Esophagus muscularis mucosa (tissue), 4 donors: ENCODE measurements at regions not wholly inside any gene's neighbourhood (a gene's known extent, or its start where the extent isn't known, plus 50 kb on each side); places are given as distances from the start of the nearest gene placed in this dataset.
"Not testable (repeated sequence)": the region's sequence is repeated elsewhere in the genome, so short reads cannot be mapped to it uniquely, and the experiment has no call there.

Source experiments
- DNase-seq: peaks from one replicate; pipeline ENCODE4 v3.0.0-alpha.2; 2017; ENCODE audit errors: extremely low spot score
- H3K27ac ChIP-seq, 4 donors: fragments of 200-600 bp; sonication (generic); replicated peaks in 1 of 4; 1 replicate in 3 of 4; 2 replicates in 1 of 4; pipeline ENCODE4 v1.5.1; 2016 to 2019; ENCODE audit warnings: mild to moderate bottlenecking in 1 of 4
- H3K27me3 ChIP-seq, 4 donors: fragments of 200-600 bp; sonication (generic); one replicate each; pipeline versions ENCODE4 v1.5.1 to v1.6.0; 2016 to 2019
- H3K36me3 ChIP-seq, 4 donors: fragments of 200-600 bp; sonication (generic); one replicate each; pipeline ENCODE4 v1.5.1; 2016 to 2019
- H3K4me1 ChIP-seq, 4 donors: fragments of 200-600 bp; sonication (generic); one replicate each; pipeline ENCODE4 v1.5.1; 2016 to 2019
- H3K4me3 ChIP-seq, 4 donors: fragments of 200-600 bp; sonication (generic); 1 replicate in 2 of 4; 2 replicates in 2 of 4; pipeline ENCODE4 v1.5.1; 2016 to 2019; ENCODE audit warnings: mild to moderate bottlenecking in 4 of 4, moderate library complexity in 1 of 4
- H3K9me3 ChIP-seq, 4 donors: fragments of 200-600 bp; sonication (generic); 1 replicate in 3 of 4; 2 replicates in 1 of 4; pipeline ENCODE4 v1.5.1; 2016 to 2019
- CTCF ChIP-seq, 3 experiments: fragments of 200-600 bp in 2 of 3; fragments of 450-650 bp in 1 of 3; sonication (generic) in 2 of 3; IDR thresholded peaks; one replicate each; pipeline ENCODE4 v1.5.1; 2017 to 2019; ENCODE audit warnings: antibody characterized with exemption in 3 of 3, mild to moderate bottlenecking in 2 of 3, moderate library complexity in 1 of 3
- EP300 ChIP-seq: sonication (generic); formaldehyde crosslinking; IDR thresholded peaks from one replicate; pipeline ENCODE4 v1.6.1; 2017; ENCODE audit warnings: antibody characterized with exemption
- POLR2A ChIP-seq: fragments of 450-650 bp; IDR thresholded peaks from one replicate; pipeline ENCODE4 v1.6.1; 2017; ENCODE audit warnings: antibody characterized with exemption, moderate library complexity, mild to moderate bottlenecking, low read depth
- POLR2AphosphoS5 ChIP-seq, 2 donors: sonication (generic); formaldehyde crosslinking; IDR thresholded peaks; one replicate each; pipeline ENCODE4 v1.6.1; 2017; ENCODE audit warnings: antibody characterized with exemption in 2 of 2
- WGBS: methylation state at CpG from one replicate; pipeline ENCODE4 v1.1.5; 2018; 5-methylcytosine and 5-hydroxymethylcytosine counted together
- intact Hi-C: fragments of 100-400 bp; cut with DNase I; formaldehyde crosslinking; loops from one replicate; pipeline ENCODE4 v1.15.1; 2023

GRCh38 chr14:105682442-105682841 is 156.1 kb downstream of the TMEM121 start:
- not testable (repeated sequence) for H3K4me3 ChIP-seq, DNase-seq, H3K27me3 ChIP-seq, H3K9me3 ChIP-seq, H3K36me3 ChIP-seq, H3K4me1 ChIP-seq, H3K27ac ChIP-seq
- WGBS = no CpG with 5 or more reads among the region's 15 CpGs
- intact Hi-C loops = loop anchor here (10.0 kb wide), 1 partner anchor 118 kb away; no protein-coding TSS in a partner anchor

- no peak for TF ChIP-seq EP300
- no peak for TF ChIP-seq CTCF (IDR thresholded peaks at IDR 0.05)
- TF ChIP-seq POLR2AphosphoS5 (IDR thresholded peaks at IDR 0.05) = no peak
- TF ChIP-seq POLR2A = no peak
- Histone ChIP-seq H3K27me3 (peaks cover 0 to 4% (median 0%) of the 10 kb centered on the region in 4 donors), H3K9me3 (no peaks in the 10 kb centered on the region), H3K4me3 (no peak overlapping the region), H3K36me3 (no peaks in the 10 kb centered on the region), H3K27ac (no peak overlapping the region), H3K4me1 (peaks cover 0 to 4% (median 2%) of the 10 kb centered on the region in 4 donors)
- no peak for DNase-seq
- 90% methylated on average over 4 of the region's 5 CpGs for WGBS
- intact Hi-C loops = loop anchor here (10.0 kb wide), 1 partner anchor 118 kb away; no protein-coding TSS in a partner anchor
Measured at GRCh38 chr14:105682956-105683570, 156.7 kb downstream of the TMEM121 start.

DNA sequence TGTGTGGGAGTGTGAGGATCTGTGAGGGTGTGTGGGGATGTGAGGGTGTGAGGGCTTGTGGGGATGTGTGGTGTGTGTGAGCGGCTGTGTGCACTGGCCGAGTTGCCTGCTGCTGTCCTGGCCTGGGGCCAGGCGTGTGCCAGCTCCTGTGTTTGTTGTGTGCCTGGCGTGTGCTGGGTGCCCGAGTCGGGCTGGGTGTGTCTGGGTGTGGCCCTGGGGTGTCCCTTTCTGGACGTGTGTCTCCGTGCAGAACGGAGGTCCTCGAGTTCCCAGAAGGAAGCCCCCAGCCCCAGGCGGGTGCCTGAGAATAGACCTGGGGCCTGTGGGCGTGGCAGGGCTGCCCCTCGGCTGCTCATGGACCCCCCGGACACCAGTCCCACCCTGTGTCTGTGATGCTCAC is 157.7 kb downstream of the TMEM121 start:
- H3K36me3 ChIP-seq, H3K4me3 ChIP-seq, H3K4me1 ChIP-seq, DNase-seq, H3K27ac ChIP-seq, H3K9me3 ChIP-seq, H3K27me3 ChIP-seq: not testable (repeated sequence)
- intact Hi-C loops = loop anchor here (10.0 kb wide), 1 partner anchor 119 kb away; no protein-coding TSS in a partner anchor
- 78% methylated on average over 3 of the region's 14 CpGs for WGBS

GRCh38 chr14:105684597-105684996 is 158.2 kb downstream of the TMEM121 start:
- not testable (repeated sequence) for H3K27me3 ChIP-seq, H3K9me3 ChIP-seq, H3K36me3 ChIP-seq, H3K4me3 ChIP-seq, DNase-seq, H3K4me1 ChIP-seq, H3K27ac ChIP-seq
- WGBS = 84% methylated on average over 5 of the region's 8 CpGs
- intact Hi-C loops = loop anchor here (10.0 kb wide), 1 partner anchor 120 kb away; no protein-coding TSS in a partner anchor

DNA sequence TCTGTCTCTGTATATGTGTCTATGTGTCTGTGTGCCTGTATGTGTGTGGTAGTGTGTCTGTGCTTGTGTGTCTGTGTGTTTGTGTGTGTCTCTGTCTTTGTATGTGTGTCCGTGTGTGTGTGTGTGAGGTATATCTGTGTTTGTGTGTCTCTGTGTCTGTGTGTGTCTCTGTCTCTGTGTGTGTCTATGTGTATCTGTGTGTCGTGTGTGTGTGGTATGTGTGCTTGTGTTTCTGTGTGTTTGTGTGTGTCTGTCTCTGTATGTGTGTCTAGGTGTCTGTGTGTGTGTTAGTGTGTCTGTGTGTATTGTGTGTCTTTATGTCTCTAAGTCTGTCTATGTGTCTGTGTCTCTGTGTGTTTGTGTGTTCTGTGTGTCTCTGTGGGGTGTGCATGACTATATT is 158.6 kb downstream of the TMEM121 start:
- TF ChIP-seq POLR2A = no peak
- no peak for TF ChIP-seq EP300
- TF ChIP-seq CTCF (IDR thresholded peaks at IDR 0.05) = no peak
- no peak for TF ChIP-seq POLR2AphosphoS5 (IDR thresholded peaks at IDR 0.05)
- 96% methylated on average over 2 of the region's 2 CpGs for WGBS
- DNase-seq = no peak
- H3K4me3 ChIP-seq = no peak overlapping the region
- H3K27ac ChIP-seq = no peak overlapping the region
- intact Hi-C loops = loop anchor here (10.0 kb wide), 1 partner anchor 120 kb away; no protein-coding TSS in a partner anchor
- H3K9me3 ChIP-seq = no peaks in the 10 kb centered on the region
- H3K27me3 ChIP-seq = no peaks in the 10 kb centered on the region
- no peaks in the 10 kb centered on the region for H3K36me3 ChIP-seq
- H3K4me1 ChIP-seq = peaks cover 0 to 1% (median under 1%) of the 10 kb centered on the region in 4 donors

GRCh38 chr14:105685605-105686004 is 159.2 kb downstream of the TMEM121 start:
- not testable (repeated sequence) for H3K4me1 ChIP-seq, H3K27me3 ChIP-seq, DNase-seq, H3K27ac ChIP-seq, H3K4me3 ChIP-seq, H3K9me3 ChIP-seq, H3K36me3 ChIP-seq
- intact Hi-C loops = loop anchor here (10.0 kb wide), 1 partner anchor 121 kb away; no protein-coding TSS in a partner anchor
- 71% methylated on average over 5 of the region's 8 CpGs for WGBS

DNA sequence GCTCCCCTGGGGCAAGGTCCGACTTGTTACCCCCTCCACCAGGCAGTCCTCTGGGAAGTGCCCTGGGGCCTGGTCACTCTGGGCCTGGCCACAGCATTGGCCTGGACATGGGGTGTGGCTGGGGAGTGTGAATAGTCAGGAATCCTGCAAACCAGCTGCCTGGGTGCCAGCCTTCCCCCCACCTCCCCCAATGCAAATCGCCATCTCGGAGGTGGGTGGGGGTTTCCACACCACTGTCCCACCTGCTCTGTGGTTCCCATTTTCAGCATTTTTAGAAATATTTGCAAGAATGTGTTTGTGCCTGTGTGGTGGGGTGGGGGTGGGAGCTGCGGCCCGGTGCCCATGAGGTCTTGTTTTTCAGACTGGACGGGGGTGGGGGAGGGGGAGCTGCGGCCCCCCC is 159.7 kb downstream of the TMEM121 start:
- not testable (repeated sequence) for H3K9me3 ChIP-seq, H3K27ac ChIP-seq, H3K36me3 ChIP-seq, H3K27me3 ChIP-seq, H3K4me3 ChIP-seq, H3K4me1 ChIP-seq, DNase-seq
- intact Hi-C loops = loop anchor here (10.0 kb wide), 1 partner anchor 121 kb away; no protein-coding TSS in a partner anchor
- no CpG with 5 or more reads among the region's 7 CpGs for WGBS

GRCh38 chr14:105686462-105687170 is 160.2 kb downstream of the TMEM121 start:
- H3K36me3 ChIP-seq, H3K4me3 ChIP-seq, DNase-seq, H3K9me3 ChIP-seq, H3K4me1 ChIP-seq, H3K27ac ChIP-seq, H3K27me3 ChIP-seq: not testable (repeated sequence)
- intact Hi-C loops = loop anchor here (10.0 kb wide), 1 partner anchor 122 kb away; no protein-coding TSS in a partner anchor
- 95% methylated on average over 9 of the region's 34 CpGs for WGBS

- DNase-seq = not testable (repeated sequence)
- 74% methylated on average over 21 of the region's 23 CpGs for WGBS
- intact Hi-C loops = loop anchor here (10.0 kb wide), 1 partner anchor 123 kb away; no protein-coding TSS in a partner anchor
Measured at GRCh38 chr14:105687171-105688022, 161.0 kb downstream of the TMEM121 start.

More at GRCh38 chr14:105687171-105688022, 161.0 kb downstream of the TMEM121 start:
- H3K27ac ChIP-seq, H3K4me1 ChIP-seq, H3K9me3 ChIP-seq, H3K27me3 ChIP-seq, H3K4me3 ChIP-seq, H3K36me3 ChIP-seq: not testable (repeated sequence)
